ENCODE measurements at regions not wholly inside any gene's neighbourhood (a gene's known extent, or its start where the extent isn't known, plus 50 kb on each side); places are given as distances from the start of the nearest gene placed in this dataset.

DNA sequence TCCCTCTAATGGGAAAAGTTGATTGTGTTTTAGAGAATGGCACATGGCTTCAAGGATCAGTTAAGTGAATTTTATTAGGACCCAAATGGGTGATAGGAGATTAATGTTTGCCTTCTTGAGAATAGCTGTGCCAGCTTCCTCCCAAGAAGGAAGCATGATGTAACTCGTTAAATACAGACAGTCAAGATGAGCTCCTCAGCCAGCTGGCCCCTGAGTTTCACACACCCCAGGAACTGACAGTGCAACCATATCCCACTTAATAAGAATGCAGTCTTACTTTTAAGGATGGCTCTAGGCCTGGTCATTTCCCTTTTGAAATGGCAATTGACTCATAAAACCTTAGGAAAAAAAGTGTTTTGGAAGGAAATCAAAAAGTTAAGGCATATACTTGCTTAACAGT, 472.8 kb upstream of the KCNMB2 start:
- TF ChIP-seq POLR2AphosphoS5 (IDR thresholded peaks at IDR 0.05; ENCODE audit: low read depth, low read length), result no peak
- TF ChIP-seq POLR2A (IDR thresholded peaks at IDR 0.05; ENCODE audit: low read depth, low read length), result no peak
